ENCODE measurements at regions not wholly inside any gene's neighbourhood (a gene's known extent, or its start where the extent isn't known, plus 50 kb on each side); places are given as distances from the start of the nearest gene placed in this dataset.

DNA sequence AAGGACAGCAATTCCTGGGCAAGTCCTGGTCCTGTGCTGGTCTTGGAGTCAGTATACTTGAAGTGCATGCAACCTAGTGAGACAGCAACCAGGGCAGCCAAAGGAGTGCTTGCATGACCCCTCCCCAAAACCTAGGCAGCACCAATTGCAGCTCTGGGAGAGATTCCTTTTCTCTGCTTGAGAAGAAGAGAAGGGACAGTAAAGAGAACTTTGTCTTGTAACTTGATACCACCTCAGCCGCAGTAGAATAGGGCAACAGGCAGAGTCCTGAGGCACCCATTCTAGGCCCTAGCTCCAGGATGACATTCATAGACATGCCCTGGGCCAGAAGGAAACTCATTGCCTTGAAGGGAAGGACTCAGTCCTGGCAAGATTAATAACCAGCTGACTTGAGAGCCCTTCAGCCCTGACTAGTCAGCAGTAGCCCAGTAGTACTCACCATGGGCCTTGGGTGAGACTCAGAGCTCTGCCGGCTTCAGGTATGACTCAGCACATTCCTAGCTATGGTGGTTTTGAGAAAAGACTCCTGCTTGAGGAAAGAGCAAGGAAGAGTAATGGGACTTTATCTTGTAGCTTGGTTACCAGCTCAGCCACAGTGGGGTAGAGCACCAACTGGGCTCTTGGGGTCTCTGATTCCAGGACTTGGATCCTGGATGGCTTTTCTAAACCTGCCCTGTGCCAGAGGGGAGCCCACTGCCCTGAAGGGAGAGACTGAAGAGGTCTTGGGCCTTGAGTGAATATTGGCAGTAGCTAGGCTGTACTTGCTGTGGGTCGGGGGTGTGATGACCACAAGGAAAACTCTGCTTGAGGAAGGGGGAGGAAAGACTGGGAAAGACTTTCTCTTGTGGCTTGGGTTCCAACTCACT, 51.7 kb upstream of the ACADM start:
- no peak for TF ChIP-seq EZH2phosphoT487 (IDR thresholded peaks at IDR 0.05; ENCODE audit: borderline replicate concordance, low read length)
- TF ChIP-seq, protein P1, sequence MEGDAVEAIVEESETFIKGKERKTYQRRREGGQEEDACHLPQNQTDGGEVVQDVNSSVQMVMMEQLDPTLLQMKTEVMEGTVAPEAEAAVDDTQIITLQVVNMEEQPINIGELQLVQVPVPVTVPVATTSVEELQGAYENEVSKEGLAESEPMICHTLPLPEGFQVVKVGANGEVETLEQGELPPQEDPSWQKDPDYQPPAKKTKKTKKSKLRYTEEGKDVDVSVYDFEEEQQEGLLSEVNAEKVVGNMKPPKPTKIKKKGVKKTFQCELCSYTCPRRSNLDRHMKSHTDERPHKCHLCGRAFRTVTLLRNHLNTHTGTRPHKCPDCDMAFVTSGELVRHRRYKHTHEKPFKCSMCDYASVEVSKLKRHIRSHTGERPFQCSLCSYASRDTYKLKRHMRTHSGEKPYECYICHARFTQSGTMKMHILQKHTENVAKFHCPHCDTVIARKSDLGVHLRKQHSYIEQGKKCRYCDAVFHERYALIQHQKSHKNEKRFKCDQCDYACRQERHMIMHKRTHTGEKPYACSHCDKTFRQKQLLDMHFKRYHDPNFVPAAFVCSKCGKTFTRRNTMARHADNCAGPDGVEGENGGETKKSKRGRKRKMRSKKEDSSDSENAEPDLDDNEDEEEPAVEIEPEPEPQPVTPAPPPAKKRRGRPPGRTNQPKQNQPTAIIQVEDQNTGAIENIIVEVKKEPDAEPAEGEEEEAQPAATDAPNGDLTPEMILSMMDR (conservative IDR thresholded peaks at IDR 0.05; ENCODE audit: low read depth, low read length) = no peak
- no peak for TF ChIP-seq EZH2 (IDR thresholded peaks at IDR 0.05; ENCODE audit: low read length, unreplicated experiment)
- Histone ChIP-seq H3K4me3 (ENCODE audit: low read length) (no peak overlapping the region), H4K20me1 (ENCODE audit: low read length) (no peaks in the 10 kb centered on the region), H3F3A (ENCODE audit: low read length, unreplicated experiment) (no peaks in the 10 kb centered on the region), H2AFZ (ENCODE audit: low read length) (peak overlapping the region; percentile 72), H3K36me3 (ENCODE audit: low read depth, low read length) (no peaks in the 10 kb centered on the region), H3K9me3 (ENCODE audit: low read length) (no peaks in the 10 kb centered on the region), H3K4me2 (ENCODE audit: low read length) (peak overlapping the region; percentile 9; the same call in 1 of the 2 replicates), H3K79me2 (ENCODE audit: low read length) (no peaks in the 10 kb centered on the region), H3K27ac (ENCODE audit: low read length) (peak overlapping the region; percentile 44), H3K27me3 (ENCODE audit: low read length) (no peaks in the 10 kb centered on the region), H3K9me2 (replicated peaks; ENCODE audit: low read length) (no peaks in the 10 kb centered on the region), H3K9ac (ENCODE audit: low read length) (peak overlapping the region; percentile 13; the same call in 1 of the 2 replicates), H3K4me1 (ENCODE audit: insufficient read depth, low read length) (peaks cover 10% of the 10 kb centered on the region)
- BruUV-seq (replicated peaks) = no TSS peak
- peak; percentile 84 for DNase-seq
- intact Hi-C loops (cut with micrococcal nuclease) = no loop called here
- ATAC-seq = peak; percentile 81
- ChIA-PET POLR2A (ENCODE audit: unreplicated experiment) (no interaction called here), CTCF (no interaction called here)

DNA sequence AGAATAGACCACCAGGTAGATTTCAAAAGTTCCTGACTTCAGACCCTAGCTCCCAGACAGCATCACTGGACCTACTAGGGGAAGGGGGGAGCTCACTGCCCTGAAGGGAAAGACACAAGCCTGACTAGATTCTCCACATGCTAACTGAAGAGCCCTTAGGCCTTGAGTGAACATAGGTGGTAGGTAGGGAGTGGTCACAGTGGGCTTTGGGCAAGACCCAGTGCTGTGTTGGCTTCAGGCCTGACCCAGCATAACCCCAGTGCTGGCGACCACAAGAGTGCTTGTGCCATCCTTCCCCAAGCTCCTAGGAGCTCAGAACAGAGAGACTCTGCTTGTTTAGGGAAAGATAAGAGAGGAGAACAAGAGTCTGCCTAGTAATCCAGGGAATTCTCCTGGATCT, 51.1 kb upstream of the ACADM start:
- H3K79me2 ChIP-seq (ENCODE audit: low read length) = no peaks in the 10 kb centered on the region
- no peak for DNase-seq
- no peaks in the 10 kb centered on the region for H3K9me3 ChIP-seq (ENCODE audit: low read length)
- no peak overlapping the region for H3K4me2 ChIP-seq (ENCODE audit: low read length)
- no peak overlapping the region for H3K4me3 ChIP-seq (ENCODE audit: low read length)
- no peaks in the 10 kb centered on the region for H4K20me1 ChIP-seq (ENCODE audit: low read length)
- H3K27ac ChIP-seq (ENCODE audit: low read length) = no peak overlapping the region
- H3K4me1 ChIP-seq (ENCODE audit: insufficient read depth, low read length) = peaks cover 10% of the 10 kb centered on the region
- TF ChIP-seq EZH2phosphoT487 (IDR thresholded peaks at IDR 0.05; ENCODE audit: borderline replicate concordance, low read length) (no peak), EZH2 (IDR thresholded peaks at IDR 0.05; ENCODE audit: low read length, unreplicated experiment) (no peak)
- TF ChIP-seq, protein P1 (conservative IDR thresholded peaks at IDR 0.05; ENCODE audit: low read depth, low read length) = no peak
- H3K36me3 ChIP-seq (ENCODE audit: low read depth, low read length) = no peaks in the 10 kb centered on the region
- BruUV-seq (replicated peaks) = no TSS peak
- no peaks in the 10 kb centered on the region for H3F3A ChIP-seq (ENCODE audit: low read length, unreplicated experiment)
- peak overlapping the region; percentile 72; the same call in 1 of the 2 replicates for H2AFZ ChIP-seq (ENCODE audit: low read length)
- CTCF ChIA-PET = no interaction called here
- POLR2A ChIA-PET (ENCODE audit: unreplicated experiment) = interaction anchor here (0.5 kb wide), 1 partner anchor 81 kb away, joined by 3 read pairs; no protein-coding TSS in a partner anchor
- no peaks in the 10 kb centered on the region for H3K9me2 ChIP-seq (replicated peaks; ENCODE audit: low read length)
- intact Hi-C loops (cut with micrococcal nuclease) = no loop called here
- no peaks in the 10 kb centered on the region for H3K27me3 ChIP-seq (ENCODE audit: low read length)
- no peak for ATAC-seq
- H3K9ac ChIP-seq (ENCODE audit: low read length) = no peak overlapping the region

DNA sequence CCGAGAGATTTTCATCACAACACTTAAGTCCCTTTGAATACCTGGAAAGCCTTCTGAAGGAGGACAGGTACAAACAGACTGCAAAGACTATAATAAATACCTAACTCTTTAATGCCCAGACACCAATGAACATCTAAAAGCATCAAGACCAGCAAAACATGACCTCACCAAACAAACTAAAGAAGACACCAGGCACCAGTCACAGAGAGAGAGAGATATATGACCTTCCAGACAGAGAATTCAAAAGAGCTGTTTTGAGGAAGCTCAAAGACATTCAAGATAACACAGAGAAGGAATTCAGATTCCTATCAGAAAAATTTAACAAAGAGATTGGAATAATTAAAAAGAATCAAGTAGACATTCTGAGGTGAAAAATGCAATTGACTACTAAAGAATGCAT, 50.6 kb upstream of the ACADM start:
- ATAC-seq (no peak), DNase-seq (no peak)
- no peaks in the 10 kb centered on the region for H4K20me1 ChIP-seq (ENCODE audit: low read length)
- H3K27me3 ChIP-seq (ENCODE audit: low read length) = no peaks in the 10 kb centered on the region
- intact Hi-C loops (cut with micrococcal nuclease) = no loop called here
- no peak overlapping the region for H3K9ac ChIP-seq (ENCODE audit: low read length)
- no peak overlapping the region for H3K4me2 ChIP-seq (ENCODE audit: low read length)
- no peaks in the 10 kb centered on the region for H3K9me2 ChIP-seq (replicated peaks; ENCODE audit: low read length)
- CTCF ChIA-PET = no interaction called here
- H2AFZ ChIP-seq (ENCODE audit: low read length) = no peak overlapping the region
- no peak for TF ChIP-seq EZH2 (IDR thresholded peaks at IDR 0.05; ENCODE audit: low read length, unreplicated experiment)
- H3K27ac ChIP-seq (ENCODE audit: low read length) = no peak overlapping the region
- BruUV-seq (replicated peaks) = no TSS peak
- H3K9me3 ChIP-seq (ENCODE audit: low read length) = no peaks in the 10 kb centered on the region
- POLR2A ChIA-PET (ENCODE audit: unreplicated experiment) = interaction anchor here (0.5 kb wide), 1 partner anchor 82 kb away, joined by 3 read pairs; no protein-coding TSS in a partner anchor
- no peak overlapping the region for H3K4me3 ChIP-seq (ENCODE audit: low read length)
- no peaks in the 10 kb centered on the region for H3K79me2 ChIP-seq (ENCODE audit: low read length)
- peaks cover 10% of the 10 kb centered on the region for H3K4me1 ChIP-seq (ENCODE audit: insufficient read depth, low read length)
- H3F3A ChIP-seq (ENCODE audit: low read length, unreplicated experiment) = no peaks in the 10 kb centered on the region
- no peaks in the 10 kb centered on the region for H3K36me3 ChIP-seq (ENCODE audit: low read depth, low read length)
